ENCODE measurements at regions not wholly inside any gene's neighbourhood (a gene's known extent, or its start where the extent isn't known, plus 50 kb on each side); places are given as distances from the start of the nearest gene placed in this dataset.

DNA sequence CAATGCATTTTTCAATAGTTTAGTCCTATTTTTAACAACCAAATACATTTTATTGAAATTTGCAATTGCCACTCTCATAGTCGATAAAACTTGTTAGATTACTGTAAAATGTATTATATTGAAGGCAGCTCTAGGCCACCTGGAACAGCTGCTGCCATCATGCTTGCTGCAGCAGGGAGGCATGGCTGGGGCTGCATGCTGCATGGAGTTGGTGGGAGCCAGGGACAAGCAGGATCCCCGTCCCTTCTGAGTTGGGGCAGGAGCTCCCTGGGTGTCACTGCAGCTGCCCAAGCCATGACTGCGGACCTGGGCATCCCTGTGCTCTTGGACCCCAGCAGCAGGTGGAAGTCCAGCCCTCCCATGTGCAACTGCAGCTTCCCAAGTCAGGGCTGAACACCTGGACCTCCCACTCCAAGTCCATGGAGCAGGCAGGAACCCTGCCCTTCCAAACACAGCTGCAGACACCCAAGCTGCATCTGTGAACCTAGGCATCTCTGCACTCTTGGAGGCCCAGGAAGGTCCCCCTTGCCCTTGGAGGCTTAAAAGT, 742.0 kb downstream of the ZBBX start:
- TF ChIP-seq POLR2A (IDR thresholded peaks at IDR 0.05; ENCODE audit: low read depth) (no peak), POLR2AphosphoS5 (IDR thresholded peaks at IDR 0.05) (no peak)
- TF ChIP-seq, protein P1, sequence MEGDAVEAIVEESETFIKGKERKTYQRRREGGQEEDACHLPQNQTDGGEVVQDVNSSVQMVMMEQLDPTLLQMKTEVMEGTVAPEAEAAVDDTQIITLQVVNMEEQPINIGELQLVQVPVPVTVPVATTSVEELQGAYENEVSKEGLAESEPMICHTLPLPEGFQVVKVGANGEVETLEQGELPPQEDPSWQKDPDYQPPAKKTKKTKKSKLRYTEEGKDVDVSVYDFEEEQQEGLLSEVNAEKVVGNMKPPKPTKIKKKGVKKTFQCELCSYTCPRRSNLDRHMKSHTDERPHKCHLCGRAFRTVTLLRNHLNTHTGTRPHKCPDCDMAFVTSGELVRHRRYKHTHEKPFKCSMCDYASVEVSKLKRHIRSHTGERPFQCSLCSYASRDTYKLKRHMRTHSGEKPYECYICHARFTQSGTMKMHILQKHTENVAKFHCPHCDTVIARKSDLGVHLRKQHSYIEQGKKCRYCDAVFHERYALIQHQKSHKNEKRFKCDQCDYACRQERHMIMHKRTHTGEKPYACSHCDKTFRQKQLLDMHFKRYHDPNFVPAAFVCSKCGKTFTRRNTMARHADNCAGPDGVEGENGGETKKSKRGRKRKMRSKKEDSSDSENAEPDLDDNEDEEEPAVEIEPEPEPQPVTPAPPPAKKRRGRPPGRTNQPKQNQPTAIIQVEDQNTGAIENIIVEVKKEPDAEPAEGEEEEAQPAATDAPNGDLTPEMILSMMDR (IDR thresholded peaks at IDR 0.05), result no peak

All from esophagus muscularis mucosa (tissue), 3 donors.